Posterior cingulate gyrus (tissue), 11 donors: ENCODE measurements at regions not wholly inside any gene's neighbourhood (a gene's known extent, or its start where the extent isn't known, plus 50 kb on each side); places are given as distances from the start of the nearest gene placed in this dataset.
"Not testable (repeated sequence)": the region's sequence is repeated elsewhere in the genome, so short reads cannot be mapped to it uniquely, and the experiment has no call there.

Experiments
- DNase-seq, 10 donors: peaks; one replicate each; pipeline versions ENCODE4 v3.0.0 to v3.0.0-alpha.2; 2020 to 2021; ENCODE audit warnings: mixed read lengths in 3 of 10
- intact Hi-C: fragments of 100-400 bp; cut with DNase I; formaldehyde crosslinking; loops from one replicate; pipeline ENCODE4 v1.15.1; 2023

DNA sequence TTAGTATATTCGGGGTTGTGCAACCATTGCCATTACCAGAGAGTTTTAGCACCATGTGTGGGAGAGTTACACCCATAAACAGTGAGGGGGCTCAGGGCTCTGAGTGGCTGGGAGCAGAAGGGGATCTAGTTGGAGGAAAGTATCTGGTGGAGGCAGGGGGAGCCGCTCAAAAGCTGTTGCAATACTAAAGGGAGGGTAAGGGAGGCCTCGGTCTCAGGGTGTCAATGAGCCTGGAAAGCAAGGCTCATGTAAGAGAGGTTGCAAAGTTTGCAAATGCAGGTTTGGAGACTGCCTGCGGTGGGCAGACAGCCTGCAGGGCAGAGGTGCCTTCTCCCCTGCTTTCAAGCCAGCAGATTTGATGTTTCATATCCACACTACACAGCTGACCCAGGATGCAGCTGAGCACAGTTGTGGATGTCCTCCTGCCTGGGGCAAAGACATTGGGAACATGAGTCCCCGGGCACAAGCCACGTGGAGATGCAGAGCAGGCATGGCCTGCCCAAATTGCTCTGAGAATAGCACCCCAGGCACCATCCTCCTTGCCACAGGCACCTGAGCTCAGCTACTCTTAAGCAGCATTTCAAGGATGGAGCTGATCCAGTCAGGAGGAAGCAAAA is 181.4 kb downstream of the TLE3 start:
- intact Hi-C loops: no loop called here
- DNase-seq: no peak

DNA sequence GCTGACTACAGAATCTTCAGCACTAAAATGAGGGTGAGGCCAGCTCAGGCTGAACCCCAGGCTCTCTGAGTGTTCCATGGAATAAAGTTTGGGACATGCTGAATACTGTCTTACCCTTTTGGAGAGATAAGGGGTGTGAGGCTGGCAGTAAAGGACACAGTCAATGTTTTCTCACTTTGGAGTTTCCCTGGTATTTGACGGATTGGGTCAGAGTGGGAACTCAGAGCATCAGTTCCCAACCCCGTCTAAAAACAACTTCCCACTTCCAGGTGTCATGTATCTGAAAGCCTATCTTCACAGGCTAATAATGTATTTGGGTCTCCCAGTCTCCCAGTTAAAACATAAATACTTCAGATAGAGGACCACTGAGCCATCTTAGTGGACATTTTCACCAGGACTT is 180.7 kb downstream of the TLE3 start:
- no peak for DNase-seq
- intact Hi-C loops: no loop called here

DNA sequence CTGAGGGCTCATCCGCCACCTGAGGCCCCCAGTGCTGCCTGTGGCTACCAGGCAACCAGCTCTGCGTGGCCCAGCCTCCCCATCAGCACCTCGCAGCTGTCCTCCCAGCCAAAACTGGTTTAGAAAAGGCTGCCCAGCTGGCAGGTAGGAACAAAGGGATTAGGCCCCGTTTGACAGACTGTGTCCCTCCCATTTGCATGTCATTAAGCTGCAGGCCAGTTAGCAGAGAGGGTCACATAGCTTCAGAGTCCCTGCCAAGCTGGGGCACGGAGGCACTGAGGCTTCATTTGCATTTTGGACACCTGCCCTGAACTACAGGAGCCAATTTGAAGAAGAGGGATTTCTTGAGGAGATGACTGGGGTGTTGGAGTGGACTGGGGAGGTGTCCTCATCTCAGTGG is 177.9 kb downstream of the TLE3 start:
- peak in 3 of 10 donors; percentile 13 to 27 (median 21) for DNase-seq
- intact Hi-C loops: no loop called here

DNA sequence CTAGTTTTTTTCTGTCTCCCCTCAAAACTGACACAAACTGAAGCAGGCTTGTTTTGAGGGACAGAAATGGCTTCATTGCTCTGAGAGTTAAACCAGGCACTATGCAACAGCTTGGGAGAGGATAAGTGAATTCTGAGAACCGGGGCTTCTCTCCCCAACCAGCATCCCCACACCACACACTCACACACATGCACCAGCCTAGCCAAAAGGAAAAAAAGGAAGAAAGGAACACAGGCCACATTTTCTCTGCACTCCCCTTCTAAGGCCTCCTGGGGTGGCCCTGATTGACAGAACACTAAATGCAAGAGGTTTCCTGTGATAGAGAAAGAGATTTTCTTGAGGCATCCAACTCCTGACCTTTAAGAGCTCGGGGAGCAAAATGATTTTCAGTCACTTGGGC is 177.5 kb downstream of the TLE3 start:
- intact Hi-C loops: no loop called here
- no peak for DNase-seq

DNA sequence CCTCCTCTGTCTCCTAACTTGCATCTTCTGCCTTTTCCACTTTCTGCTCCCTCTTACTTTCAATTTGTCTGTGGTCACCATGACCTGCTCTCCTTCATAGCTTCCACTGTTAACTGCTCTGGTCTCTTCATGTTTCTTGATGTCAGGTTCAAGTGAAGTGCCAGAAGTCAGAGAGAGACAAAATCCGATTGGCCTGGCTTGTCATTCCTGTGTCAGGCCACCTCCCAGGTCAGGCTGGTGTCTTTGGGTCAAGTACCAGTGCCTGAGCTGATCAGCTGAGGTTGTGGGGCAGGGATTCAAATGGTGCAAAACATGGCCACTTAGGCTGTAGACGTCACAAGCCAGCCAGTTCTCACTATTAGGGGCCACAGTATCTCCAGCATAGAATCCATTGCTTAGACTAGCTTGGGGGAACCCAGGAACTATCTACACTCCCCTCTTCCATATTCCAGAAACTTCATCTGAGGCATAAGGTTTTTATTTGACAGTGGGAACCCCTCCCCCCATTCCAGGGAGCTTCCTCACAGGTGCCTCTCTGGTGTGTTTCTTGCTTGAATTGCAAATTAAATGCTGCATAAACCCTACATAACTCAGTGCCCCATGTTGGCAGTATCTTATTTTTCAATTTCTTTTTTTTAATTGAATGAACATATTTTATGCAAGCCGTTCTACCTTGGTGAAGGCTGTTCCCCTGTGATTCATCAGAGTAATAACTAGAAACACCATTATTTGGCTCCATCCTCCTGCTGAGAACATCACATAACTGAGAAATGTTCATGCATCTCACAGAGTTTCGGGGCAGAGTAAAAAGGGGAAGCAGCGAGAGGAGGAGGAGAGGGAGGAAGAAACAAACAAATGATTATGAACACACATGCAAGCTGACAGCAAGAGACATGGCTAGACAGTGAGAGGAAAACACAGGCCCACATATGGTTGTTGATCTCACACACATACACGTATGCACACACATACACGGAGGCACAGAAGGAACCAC is 175.8 kb downstream of the TLE3 start:
- DNase-seq: no peak
- intact Hi-C loops: no loop called here

DNA sequence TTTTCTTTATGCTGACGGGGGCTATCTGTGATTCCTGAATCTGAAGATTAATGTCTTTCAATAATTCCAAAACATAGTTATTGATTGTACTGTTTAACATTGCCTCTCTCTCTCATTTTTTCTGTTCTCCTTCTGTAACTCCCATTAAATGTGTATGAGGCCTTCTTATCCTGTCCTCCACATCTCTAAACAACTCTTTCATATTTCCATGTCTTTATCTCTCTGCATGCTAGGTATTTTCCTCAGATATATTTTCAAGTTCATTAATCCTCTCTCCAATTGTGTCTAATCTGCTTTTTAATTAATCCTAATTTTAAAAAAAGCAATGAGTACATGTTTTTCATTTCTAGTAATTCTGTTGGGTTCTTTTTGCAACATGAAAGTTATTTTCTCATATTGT is 173.2 kb downstream of the TLE3 start:
- intact Hi-C loops: no loop called here
- no peak for DNase-seq

DNA sequence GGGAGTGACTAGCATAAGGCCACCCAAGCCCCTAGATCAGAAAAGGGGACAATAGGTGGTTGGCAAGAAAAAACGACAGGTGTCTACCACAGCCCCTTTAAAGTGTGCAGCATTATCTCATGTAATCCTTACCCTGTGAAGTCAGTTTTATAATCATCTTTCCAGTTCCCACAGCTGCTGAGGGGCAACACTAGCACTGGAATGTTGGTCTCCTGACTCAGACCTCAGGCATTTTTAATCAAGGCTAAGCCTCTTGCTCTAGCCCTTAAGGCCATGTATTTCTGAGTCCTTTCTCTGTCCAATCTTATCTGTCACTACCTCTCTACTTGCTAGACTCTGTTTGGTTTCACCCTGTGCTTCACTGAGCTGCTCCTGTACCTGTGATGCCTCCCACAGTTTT is 171.7 kb downstream of the TLE3 start:
- intact Hi-C loops: no loop called here
- no peak for DNase-seq

DNA sequence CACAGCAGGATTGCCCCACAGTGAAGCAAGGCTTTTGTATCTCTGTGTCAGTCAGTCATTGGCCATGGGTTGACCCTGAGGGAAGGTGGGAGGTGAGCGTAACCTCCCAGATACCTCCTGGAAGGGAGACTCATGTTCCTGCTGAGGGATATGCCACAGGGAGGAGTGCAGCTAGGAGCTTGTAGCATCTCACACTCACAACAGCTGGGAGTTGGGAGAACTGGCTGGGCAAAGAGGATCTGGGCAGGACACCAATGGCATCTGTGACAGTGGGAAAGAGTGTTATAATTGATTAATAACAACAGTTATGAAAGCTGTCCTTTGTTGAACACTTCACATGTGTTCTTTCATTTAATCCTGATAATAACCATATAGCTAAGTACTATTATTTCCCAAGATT is 171.0 kb downstream of the TLE3 start:
- intact Hi-C loops: no loop called here
- no peak for DNase-seq

DNA sequence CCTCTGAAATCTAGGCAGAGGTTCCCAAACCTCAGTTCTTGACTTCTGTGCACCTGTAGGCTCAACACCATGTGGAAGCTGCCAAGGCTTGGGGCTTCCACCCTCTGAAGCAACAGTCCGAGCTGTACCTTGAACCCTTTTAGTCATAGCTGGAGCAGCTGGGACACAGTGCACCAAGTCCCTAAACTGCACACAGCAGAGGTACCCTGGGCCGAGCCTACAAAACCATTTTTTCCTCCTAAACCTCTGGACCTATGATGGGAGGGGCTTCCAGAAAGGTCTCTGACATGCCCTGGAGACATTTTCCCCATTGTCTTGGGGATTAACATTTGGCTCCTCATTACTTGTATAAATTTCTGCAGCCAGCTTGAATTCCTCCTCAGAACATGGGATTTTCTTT is 168.8 kb downstream of the TLE3 start:
- DNase-seq, intact Hi-C loops: not testable (repeated sequence)

DNA sequence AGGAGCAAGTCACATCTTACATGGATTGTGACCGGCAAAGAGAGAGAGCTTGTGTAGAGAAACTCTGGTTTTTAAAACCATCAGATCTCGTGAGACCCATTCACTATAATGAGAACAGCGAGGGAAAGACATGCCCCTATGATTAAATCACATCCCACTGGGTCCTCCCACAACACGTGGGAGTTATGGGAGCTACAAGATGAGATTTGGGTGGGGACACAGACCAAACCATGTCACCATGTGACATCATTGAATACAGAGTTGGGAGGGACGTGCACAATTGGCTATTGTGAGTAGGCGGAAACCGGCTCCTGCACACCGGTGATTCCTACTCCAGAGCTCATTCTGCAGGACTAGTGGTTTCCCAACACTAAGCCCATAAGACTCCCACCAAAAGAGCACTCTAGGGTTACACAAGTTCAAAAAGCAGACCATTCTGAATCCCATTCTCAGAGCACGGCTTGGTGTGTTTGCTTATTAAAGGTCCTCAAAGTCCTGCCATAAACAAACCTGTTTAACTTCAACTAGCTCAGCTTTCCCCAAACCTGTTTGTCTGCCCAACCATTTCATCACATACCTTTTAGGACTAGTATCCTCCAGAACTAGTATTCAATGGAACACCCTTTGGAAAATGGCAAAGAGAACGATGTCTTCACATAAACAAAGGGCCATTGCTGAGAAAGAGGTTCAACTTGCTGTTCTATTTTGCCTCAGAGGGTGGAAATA is 167.6 kb downstream of the TLE3 start:
- intact Hi-C loops: loop anchor here (2.0 kb wide), 1 partner anchor 31 kb away; no protein-coding TSS in a partner anchor
- no peak for DNase-seq

DNA sequence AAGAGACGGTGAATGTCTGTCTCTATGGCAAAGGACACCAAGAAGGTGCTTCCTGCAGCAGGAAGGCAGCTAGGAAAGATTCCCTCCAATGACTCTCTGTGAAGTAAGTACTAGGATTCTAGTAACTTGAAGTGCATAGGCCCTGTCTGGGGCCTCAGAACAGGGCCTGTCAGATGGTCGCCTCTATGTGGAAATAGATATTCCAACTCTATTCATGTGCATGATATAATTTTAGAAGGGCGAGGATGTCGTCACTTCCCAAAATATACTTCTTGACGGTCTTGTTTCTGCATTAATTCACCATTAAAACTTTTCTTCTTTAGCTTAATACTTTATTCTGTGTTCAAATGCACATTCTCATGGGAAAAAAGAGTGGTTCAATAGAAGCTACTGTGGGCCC is 167.0 kb downstream of the TLE3 start:
- intact Hi-C loops: loop anchor here (2.0 kb wide), 1 partner anchor 32 kb away; no protein-coding TSS in a partner anchor
- no peak for DNase-seq

DNA sequence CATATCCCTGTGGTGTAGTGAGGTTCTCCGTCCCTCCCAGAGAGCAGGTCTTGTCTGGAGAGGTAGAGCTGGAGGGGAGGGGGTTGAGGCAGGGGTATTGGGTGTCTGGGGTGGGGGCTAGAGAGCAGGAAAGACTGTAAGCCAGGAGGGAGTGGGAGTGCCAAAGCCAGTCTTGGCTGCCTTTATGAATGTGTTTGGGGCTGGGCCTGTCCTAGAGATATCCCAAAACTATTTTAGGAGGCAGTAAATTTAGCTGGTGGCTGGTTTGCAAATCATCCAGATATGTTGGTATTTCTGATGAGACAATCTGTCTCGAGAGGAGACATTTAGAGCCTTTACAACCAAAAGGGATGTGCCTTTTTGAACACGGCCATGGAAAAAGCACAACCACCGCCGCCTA is 166.6 kb downstream of the TLE3 start:
- DNase-seq: no peak
- intact Hi-C loops: loop anchor here (2.0 kb wide), 1 partner anchor 32 kb away; no protein-coding TSS in a partner anchor

DNA sequence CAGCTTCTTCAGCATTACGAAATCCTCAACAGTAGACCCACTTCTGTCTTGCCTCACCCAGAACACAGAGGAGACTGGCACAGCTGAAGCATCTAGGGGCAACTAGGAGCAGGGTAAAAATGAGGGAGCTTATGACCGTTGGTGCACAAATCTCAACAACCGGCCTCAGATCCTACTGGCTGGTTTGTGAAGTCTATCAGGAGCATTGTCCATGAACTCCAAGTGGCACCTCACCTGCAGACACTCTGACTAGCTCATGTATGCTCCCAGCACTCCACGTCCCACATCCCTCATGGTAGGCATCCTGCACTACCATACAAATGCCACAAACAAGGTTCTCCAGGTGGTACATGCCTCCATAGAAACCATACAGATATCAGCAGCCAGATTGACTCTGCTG is 163.1 kb downstream of the TLE3 start:
- intact Hi-C loops: no loop called here
- DNase-seq: no peak

DNA sequence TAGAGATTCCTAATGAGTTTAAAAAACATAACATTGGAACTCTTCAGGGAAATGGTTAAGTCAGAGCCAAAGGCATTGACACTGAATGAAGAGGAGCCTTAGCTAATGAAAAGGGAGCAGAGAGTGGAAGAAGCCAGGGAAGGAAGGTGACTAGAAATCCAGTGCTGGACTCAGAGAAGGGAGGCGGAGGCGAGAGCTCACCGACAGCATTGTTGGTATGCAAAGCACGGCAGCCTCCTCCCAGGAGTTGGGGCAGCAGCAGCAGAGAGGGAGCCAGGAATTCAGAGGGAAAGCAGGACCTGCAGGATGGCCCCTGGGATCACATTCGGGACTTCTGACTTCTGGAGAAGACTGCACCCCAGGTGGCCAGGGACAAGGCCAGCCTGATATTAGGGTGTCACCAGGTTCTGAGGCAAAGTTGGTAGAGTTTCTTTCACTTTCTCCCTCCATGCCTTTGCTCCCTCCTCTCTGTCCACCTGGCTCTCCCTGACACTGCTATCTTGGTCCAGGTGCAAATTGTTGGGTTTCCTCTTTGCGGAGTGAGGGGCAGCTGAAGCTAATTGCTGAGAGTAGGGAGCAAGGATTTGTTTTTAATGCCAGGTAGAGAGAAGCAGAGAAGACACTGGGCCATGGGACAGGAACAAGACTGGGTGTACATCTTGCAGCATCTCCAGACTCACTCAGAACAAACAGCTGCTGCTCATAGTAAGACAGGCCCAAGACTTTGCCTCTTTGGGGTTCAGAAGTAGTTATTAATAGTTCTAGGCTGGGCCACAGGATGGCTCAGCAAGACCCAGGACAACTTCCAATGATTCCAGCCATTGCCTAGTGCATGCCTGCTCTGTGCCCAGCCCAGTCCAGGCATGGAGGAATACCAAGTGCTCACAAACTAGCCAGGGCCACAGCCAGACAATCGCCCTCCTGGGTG is 157.9 kb downstream of the TLE3 start:
- peak in 6 of 10 donors; percentile 19 to 83 (median 24) for DNase-seq
- intact Hi-C loops: no loop called here

DNA sequence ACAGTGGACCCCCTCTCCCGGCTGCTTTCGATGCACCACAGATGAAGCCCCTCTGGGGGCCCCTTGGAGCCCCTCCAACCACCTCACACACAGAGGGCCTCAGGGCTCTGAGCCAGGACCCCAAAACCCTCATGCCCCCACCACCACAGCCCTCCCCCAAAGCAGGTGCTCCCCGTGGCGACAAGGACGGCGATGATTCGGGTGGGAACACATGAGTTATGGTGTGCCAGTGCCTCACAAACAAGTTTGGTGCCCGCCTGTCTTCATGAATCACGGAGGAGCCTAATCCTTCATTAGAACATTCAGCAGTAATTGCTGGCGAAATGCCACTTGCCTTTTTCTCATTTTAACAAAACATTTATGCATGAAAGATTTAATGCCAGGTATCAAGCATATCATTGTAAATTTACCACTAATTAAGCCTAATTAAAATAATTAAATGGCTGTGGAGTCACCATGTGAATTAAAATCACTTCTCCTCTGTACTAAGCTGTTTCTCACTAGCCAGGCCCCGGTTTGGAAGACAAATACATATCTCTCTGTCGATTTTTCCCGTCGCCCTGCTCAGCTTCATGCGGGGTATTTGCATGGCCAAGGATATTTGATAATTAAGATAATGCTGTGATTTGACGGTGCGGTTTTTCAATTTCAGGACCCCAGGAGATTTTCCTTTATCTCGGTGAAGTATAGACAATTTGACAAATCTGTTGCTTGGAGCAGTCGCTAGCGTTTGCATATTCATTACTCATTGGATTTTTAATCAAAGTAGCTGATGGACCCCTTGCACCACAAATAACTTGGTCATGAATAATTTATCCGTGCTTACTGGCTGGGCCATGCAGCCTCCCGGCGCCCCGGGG is 157.0 kb downstream of the TLE3 start:
- intact Hi-C loops: no loop called here
- DNase-seq: peak in 1 of 10 donors; percentile 69

DNA sequence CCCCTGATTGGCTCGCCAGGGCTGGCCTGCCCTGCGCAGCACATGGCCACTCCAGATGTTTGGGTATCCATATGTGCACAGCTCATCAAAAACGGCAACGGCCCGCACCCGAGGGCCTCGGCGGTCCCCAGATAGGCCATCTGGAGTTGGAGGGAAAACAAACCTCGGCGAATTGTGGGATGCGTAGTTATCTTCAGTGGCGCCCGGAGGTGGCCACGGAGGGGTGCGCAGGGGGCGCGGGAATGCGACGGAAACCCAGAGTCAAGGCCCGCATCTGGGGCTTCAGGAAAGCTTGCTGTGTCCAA is 156.5 kb downstream of the TLE3 start:
- peak in 1 of 10 donors; percentile 71 for DNase-seq
- intact Hi-C loops: no loop called here

DNA sequence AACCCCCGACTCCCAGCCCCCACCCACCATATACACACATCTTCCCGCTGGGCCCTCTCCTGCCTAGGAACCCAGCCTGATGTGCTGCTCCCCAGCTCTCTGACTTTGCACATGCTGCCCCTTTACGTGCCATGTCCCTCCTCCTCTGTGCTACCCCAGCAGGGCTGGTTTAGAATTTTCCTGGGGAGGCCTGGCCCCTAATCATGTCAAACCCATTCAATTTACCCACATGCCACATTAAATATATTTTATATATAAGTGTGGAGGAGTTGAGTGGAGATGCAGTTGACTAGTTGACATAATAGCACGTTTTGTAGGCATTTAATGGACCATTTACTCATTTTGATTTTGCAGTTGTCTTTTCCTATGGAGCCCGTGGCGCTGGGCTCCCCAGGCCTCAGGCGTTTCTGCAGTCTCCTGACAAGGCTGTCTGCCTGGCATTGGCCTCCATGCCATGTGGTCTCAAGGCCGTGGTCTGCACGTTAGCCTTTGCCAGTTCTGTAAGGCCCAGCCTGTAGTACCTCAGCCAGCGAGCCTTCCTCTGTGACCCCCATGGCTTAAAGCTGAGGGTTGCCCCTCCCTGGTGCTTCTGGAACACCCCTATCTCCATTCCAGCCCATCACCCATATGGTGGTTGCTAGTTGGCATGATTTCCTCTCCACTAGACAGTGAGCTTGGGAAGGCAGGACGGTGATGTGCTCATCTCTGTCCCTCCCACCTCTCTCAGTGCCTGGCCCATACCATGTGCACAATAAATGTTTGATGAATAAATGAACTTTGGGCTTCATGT is 155.8 kb downstream of the TLE3 start:
- intact Hi-C loops: no loop called here

DNA sequence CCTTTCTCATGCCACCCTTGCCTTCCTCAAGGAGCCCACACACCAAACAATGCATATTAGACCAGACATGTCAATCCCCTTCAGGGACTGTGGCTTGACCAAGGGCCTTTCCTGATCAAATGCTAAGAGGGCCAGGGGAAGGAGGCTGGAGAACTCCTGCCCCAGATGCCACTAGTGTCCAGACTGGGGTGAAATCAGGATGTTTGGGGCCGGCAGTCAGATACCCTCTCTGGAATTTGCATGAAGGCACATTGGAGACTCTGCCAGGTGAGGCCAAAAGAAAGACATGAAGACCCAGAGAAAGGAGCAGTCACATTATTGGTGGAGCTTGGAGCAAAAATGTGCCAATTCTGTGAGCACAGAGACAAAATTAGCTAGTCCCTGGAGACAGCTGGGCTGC is 154.1 kb downstream of the TLE3 start:
- DNase-seq: no peak
- intact Hi-C loops: no loop called here

More for the DNA sequence above, 155.8 kb downstream of the TLE3 start:
- peak in 1 of 10 donors; percentile 71 for DNase-seq
